ENCODE measurements at regions not wholly inside any gene's neighbourhood (a gene's known extent, or its start where the extent isn't known, plus 50 kb on each side); places are given as distances from the start of the nearest gene placed in this dataset.

GRCh38 chr4:12965334-12965733 lies 518.8 kb downstream of the RAB28 start:
- TF ChIP-seq, protein P1, sequence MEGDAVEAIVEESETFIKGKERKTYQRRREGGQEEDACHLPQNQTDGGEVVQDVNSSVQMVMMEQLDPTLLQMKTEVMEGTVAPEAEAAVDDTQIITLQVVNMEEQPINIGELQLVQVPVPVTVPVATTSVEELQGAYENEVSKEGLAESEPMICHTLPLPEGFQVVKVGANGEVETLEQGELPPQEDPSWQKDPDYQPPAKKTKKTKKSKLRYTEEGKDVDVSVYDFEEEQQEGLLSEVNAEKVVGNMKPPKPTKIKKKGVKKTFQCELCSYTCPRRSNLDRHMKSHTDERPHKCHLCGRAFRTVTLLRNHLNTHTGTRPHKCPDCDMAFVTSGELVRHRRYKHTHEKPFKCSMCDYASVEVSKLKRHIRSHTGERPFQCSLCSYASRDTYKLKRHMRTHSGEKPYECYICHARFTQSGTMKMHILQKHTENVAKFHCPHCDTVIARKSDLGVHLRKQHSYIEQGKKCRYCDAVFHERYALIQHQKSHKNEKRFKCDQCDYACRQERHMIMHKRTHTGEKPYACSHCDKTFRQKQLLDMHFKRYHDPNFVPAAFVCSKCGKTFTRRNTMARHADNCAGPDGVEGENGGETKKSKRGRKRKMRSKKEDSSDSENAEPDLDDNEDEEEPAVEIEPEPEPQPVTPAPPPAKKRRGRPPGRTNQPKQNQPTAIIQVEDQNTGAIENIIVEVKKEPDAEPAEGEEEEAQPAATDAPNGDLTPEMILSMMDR (conservative IDR thresholded peaks at IDR 0.05; ENCODE audit: low read depth in 2 of 2): no peak
- TF ChIP-seq, protein P2, sequence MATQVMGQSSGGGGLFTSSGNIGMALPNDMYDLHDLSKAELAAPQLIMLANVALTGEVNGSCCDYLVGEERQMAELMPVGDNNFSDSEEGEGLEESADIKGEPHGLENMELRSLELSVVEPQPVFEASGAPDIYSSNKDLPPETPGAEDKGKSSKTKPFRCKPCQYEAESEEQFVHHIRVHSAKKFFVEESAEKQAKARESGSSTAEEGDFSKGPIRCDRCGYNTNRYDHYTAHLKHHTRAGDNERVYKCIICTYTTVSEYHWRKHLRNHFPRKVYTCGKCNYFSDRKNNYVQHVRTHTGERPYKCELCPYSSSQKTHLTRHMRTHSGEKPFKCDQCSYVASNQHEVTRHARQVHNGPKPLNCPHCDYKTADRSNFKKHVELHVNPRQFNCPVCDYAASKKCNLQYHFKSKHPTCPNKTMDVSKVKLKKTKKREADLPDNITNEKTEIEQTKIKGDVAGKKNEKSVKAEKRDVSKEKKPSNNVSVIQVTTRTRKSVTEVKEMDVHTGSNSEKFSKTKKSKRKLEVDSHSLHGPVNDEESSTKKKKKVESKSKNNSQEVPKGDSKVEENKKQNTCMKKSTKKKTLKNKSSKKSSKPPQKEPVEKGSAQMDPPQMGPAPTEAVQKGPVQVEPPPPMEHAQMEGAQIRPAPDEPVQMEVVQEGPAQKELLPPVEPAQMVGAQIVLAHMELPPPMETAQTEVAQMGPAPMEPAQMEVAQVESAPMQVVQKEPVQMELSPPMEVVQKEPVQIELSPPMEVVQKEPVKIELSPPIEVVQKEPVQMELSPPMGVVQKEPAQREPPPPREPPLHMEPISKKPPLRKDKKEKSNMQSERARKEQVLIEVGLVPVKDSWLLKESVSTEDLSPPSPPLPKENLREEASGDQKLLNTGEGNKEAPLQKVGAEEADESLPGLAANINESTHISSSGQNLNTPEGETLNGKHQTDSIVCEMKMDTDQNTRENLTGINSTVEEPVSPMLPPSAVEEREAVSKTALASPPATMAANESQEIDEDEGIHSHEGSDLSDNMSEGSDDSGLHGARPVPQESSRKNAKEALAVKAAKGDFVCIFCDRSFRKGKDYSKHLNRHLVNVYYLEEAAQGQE (IDR thresholded peaks at IDR 0.05; ENCODE audit: unreplicated experiment): no peak
- TF ChIP-seq ZNF331 (CRISPR knock-in tag; IDR thresholded peaks at IDR 0.05; ENCODE audit: low read depth) (no peak), EZH2 (IDR thresholded peaks at IDR 0.05; ENCODE audit: low read depth, unreplicated experiment) (no peak)
